ENCODE measurements at regions not wholly inside any gene's neighbourhood (a gene's known extent, or its start where the extent isn't known, plus 50 kb on each side); places are given as distances from the start of the nearest gene placed in this dataset.
"Not testable (repeated sequence)": the region's sequence is repeated elsewhere in the genome, so short reads cannot be mapped to it uniquely, and the experiment has no call there.

DNA sequence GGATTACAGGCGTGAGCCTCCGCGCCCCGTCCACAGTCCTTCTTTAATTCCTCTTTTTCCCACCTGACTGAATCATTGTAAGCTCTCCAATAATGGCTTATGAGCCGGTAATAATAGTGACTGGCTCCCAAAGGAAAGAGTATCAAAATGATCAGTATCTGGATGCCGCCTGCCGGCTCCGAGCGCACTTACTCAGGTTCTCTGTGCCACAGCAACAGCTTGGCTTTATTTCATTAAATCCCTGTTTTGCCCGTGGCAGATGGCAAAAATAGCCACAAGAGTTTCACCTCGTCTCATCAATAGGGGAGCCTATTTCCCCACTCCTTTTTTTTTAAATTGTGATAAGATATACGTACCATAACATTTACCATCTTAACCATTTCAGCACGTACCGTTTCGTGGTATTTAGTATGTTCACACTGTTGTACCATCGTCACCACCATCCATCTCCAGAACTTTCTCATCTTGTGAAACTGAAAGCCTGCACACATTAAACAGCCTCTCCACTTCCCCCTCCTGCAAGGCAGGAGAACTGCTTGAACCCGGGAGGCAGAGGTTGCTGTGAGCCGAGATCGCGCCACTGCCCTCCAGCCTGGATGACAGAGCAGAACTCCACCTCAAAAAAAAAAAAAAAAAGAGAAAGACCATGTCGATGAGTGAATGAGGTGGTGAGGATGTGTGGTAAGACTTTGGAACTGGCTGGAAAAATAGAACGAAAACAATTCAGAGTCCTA lies 80.7 kb upstream of the DLG1 start:
- no peak for DNase-seq (ENCODE audit: low spot score)
- intact Hi-C loops (cut with DNase I) = no loop called here
- no peak for ATAC-seq

DNA sequence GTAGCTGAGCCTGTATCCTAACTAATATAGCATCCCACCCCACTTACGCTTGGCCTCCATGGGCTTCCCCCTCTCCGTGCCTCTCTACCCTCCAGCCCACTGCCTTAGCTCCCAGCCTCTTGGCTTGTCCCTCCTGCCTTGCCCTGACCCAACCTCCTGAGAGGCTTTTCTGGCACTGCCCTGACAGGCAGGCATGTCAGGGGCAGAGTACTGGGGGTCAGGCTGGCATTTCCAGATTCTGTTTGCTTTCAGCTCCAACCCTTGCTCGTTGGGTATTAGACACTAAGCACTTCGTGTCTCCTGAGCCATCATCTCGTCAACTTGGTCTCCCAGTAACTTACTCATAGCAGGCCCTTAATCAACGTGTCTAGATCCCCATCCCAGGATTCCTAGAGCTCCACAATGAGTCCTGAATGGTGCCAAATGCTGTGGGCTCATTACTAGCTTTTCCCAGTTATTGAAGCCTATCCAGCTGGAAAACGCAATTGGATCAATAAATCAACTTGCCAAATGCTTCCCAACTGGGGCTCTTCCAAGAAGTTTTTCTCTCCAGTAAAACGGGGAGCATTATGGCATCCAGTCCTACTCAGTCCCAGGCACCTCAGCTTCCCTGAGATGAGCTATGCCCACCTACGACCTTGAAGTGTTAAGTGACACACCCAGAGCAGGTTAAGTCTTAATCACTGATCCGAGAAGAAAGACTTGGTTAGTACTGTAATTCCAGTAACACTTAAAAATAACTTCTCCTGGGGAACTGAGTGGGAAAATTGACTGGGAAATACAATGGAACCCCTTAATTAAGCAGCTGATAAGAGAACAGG lies 78.5 kb upstream of the DLG1 start:
- intact Hi-C loops (cut with DNase I) = no loop called here
- no peak for ATAC-seq
- DNase-seq (ENCODE audit: low spot score) = no peak

DNA sequence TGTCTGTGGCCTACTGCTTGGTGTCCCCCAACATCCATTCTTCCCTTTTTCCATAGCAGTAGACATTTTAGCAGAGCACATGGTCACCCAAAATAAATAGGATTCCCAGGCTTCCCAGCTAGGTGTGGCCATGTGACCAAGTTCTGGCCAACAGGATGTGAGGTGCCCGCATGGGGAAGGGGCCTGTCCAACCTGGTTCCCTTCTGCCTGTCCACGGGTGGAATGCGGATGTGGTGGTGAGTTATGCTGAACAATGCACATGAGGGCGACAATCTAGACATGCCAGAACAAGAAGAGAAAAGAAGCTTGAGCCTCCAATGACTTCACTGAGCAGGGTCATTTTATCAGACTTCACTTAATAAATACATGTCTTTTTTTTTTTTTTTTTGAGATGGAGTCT lies 77.6 kb upstream of the DLG1 start:
- ATAC-seq = no peak
- no peak for DNase-seq (ENCODE audit: low spot score)
- intact Hi-C loops (cut with DNase I) = no loop called here

DNA sequence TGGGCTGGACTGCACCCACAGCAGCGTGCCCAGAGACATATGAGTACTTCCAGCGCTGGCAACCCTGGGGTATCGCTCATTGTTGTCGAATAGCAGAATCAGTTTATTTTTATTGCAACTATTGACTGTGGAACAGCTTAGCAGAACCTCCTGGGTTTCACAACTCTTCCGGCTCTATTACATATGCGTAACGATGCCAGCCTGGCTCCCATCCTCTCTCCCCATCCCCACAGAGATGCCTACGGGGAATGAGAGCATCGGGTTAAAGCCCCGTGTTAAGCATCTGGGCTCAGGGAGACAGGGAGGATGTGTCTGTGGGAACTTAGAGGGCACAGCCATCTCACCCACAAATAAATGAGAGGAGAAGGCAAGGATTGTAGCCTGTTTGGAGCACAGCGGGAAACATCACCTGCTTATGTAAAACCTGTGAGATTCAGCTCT lies 76.6 kb upstream of the DLG1 start:
- DNase-seq (ENCODE audit: low spot score) (peak; percentile 27), ATAC-seq (no peak)
- intact Hi-C loops (cut with DNase I) = no loop called here

DNA sequence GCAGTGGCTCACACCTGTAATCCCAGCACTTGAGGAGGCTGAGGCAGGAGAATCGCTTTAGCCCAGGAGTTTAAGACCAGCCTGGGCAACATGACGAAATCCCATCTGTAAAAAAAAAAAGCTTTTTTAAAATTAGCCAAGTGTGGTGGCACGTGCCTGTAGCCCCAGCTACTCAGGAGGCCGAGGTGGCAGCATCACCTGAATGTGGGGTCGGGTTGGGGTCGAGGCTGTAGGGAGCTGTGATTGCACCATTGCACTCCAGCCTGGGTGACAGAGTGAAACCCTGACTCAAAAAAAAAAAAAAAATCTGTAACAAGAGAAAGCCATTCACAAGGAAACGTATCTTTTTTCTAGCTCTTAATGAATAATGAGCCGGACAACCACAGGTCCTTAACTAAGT lies 74.7 kb upstream of the DLG1 start:
- intact Hi-C loops (cut with DNase I) = no loop called here

DNA sequence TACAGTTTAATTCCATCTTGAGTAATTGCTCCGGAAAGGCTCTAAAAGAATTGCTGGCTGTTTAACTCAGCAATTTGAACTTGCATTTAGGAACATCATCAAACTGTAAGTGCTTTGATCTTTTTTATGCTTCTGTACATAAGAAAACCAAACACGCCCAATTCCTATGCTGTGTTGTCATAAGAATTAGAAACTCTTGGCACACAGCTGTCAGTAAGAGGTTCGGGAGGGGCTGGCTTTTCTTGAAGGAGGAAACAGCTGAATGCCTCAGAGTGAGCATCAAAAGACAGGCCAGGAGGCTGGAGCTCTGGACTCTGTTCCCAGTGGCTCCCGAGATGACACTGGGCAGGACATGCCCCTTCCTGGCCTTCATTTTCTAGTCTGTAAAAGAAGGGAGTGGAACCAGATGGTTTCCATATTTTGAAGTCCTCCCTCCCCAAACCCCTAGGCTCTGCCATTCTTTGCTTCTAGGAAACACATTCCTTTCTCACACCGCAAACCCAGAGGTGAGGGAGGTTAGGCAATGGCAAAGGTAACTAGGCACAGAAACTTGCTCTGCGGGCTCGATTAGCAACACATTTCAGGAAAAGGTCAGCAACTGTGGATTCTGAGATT lies 73.7 kb upstream of the DLG1 start:
- DNase-seq (ENCODE audit: low spot score) = peak; percentile 38
- intact Hi-C loops (cut with DNase I) = no loop called here
- peak; percentile 55 for ATAC-seq

More for the DNA sequence above, 74.7 kb upstream of the DLG1 start:
- no peak for DNase-seq (ENCODE audit: low spot score)
- ATAC-seq = no peak

DNA sequence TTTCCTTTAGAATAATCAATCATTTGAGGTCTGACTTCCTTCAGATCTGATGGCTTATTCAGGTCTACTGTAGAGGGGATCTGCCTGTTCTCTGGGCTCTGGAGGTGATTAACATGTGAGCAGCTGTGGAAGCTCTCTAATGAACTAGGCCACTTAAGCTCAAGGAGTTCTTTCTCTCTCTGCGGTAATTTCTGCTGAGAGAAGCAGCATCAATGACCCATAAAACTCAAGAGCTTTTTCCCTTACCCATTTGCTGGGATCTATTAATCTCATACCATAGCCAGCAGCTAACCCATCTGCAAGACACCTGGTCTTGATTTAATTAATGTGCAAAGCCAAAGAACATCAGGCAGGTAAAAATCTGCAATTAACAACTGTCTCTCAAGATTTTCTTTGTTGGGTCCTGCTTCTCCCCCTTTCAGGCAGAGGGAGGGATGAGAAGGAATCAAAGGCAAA lies 73.2 kb upstream of the DLG1 start:
- DNase-seq (ENCODE audit: low spot score) (no peak), ATAC-seq (peak; percentile 35)
- intact Hi-C loops (cut with DNase I) = no loop called here

DNA sequence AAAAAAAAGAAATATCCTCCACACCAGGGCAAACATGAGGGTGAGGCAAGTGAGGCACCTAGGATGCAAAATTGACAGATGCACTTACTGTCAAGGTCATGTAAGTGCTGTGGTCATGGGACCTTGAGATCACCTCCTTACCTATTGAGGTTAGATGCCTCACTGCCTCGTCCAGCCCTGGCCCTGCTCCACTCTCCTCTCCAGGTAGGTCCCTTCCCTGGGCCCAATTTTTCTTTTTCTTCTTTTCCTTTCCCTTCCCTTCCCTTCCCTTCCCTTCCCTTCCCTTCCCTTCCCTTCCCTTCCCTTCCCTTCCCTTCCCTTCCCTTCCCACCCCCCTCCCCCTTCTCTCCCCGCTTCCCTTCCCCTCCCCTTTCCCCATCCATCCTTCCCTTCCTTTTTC lies 71.1 kb upstream of the DLG1 start:
- DNase-seq (ENCODE audit: low spot score) (no peak), ATAC-seq (no peak)
- intact Hi-C loops (cut with DNase I) = no loop called here

DNA sequence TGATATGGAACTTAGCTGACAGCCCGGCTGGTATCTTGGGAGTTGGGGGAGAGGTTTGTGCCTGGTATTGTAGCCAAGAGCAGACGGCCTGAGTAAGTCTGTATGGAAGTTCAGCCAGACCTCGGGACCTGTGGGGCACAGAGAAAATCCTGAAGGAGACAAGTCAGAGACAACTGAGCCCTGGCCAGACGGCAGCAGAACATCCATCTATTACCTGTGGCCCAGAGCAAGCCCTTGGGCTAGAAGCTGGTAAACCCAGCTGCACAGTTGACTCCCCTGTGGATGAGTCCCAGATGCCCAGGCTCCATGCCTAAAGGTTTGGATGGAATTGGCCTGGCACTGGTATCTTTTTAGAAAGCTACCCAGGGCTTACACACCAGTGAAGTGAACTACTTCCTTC lies 70.4 kb upstream of the DLG1 start:
- intact Hi-C loops (cut with DNase I) = no loop called here
- ATAC-seq = no peak
- DNase-seq (ENCODE audit: low spot score) = no peak

DNA sequence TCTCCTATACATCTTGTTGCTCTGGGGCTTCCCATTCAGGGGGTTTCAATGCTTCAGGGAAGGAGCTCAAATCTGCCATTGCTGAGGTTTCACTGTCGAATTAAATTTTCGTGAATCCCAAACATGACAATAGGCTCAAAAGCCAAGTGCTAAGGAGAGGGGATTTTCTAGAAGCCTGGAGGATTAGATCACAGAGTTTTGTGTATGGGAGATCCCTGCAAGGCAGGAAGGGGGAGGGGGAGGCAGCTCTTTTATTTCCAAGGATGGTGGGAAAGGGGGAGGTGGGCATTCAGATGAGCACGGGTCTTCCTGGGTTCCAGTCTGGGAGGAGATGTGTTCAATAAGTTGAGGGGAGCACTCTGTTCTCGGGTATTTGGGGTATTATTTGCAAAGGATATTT lies 69.9 kb upstream of the DLG1 start:
- DNase-seq (ENCODE audit: low spot score) (no peak), ATAC-seq (no peak)
- intact Hi-C loops (cut with DNase I) = no loop called here

DNA sequence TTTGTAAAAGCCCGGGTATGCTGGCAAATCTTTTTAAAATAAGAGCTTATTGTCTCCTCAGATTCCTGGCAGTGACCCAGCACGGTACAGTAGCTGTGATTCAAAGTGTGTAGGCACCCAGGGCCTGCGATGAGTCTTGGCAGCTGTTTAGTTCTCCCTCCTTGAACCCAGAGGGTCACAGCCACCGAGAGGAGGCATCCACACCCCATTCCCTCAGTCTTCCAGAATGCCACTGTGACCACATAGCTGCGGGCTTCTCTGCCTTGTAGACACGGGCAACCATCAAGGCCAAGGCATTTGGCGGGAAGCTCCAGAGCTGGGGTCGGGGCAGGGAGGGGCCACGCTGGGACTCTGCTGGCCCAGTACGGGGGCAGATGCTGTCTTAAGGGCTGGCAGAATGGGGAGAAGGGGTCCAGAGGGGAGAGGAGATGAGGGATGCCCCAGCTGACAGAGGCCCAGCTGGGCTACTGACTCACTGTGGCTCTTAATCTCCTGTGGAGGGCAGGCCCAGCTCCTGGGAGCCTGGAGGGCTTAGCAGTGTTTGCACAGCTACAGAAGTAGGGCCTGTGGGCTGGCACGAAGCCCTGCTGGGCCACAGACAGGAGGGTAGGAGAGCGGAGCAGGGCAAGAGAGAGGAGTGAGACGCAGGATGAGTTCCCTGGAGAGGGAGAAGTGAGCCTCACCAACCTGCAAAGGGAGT lies 68.8 kb upstream of the DLG1 start:
- ATAC-seq (no peak), DNase-seq (ENCODE audit: low spot score) (no peak)
- intact Hi-C loops (cut with DNase I) = no loop called here

DNA sequence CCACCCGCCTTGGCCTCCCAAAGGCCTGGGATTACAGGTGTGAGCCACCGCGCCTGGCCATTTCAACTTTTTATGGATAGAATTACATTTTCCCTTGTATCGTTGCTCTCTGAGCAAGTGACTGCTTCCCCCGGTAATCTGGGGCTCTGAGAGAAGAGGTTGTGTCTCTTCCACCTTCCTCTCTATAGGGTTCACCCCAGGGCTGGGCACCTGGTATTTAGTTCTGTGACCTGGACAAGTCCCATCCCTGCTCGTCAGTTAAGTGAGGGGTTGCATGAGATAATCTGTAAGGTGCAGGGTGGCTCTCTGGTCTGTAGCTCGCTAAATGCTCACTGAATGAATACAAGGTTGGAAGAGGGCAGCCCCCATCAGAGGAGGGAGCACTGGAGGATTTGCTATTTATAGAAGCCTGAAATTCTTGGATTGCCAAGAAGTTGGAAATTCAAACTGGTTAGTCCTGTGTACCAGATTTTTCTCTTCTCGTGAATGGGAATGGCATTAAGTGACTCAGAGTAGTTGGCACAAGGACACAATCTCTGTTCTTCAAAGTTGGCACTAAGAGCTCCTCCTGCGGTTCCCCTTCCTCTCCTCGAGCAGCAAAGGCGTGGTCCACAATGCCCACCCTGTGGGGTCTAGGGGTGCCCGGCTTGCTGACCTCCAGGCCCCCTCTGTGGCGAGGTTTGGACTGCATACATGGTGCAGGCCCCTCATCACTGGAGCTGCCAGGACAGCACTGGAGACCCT lies 68.1 kb upstream of the DLG1 start:
- intact Hi-C loops (cut with DNase I) = no loop called here
- no peak for ATAC-seq
- no peak for DNase-seq (ENCODE audit: low spot score)

DNA sequence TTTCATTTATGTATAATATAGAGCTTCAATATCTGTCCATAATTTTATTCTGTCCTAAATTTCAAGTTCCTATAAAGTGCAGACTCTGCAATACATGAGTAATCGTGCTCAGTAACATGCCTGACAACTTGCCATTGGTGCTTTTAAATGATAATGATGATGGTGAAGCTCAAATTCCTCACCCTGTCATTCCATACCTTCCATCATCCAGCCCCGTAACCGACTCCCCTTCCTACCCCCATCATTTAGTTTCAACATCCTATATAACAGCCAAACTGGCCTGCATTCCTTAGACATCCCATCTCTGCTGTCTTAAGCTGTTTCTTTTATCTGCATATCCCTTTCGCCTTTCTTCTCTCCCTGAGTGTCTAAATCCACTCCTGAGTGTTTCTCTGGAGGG lies 67.2 kb upstream of the DLG1 start:
- ATAC-seq (no peak), DNase-seq (ENCODE audit: low spot score) (no peak)
- intact Hi-C loops (cut with DNase I) = no loop called here

DNA sequence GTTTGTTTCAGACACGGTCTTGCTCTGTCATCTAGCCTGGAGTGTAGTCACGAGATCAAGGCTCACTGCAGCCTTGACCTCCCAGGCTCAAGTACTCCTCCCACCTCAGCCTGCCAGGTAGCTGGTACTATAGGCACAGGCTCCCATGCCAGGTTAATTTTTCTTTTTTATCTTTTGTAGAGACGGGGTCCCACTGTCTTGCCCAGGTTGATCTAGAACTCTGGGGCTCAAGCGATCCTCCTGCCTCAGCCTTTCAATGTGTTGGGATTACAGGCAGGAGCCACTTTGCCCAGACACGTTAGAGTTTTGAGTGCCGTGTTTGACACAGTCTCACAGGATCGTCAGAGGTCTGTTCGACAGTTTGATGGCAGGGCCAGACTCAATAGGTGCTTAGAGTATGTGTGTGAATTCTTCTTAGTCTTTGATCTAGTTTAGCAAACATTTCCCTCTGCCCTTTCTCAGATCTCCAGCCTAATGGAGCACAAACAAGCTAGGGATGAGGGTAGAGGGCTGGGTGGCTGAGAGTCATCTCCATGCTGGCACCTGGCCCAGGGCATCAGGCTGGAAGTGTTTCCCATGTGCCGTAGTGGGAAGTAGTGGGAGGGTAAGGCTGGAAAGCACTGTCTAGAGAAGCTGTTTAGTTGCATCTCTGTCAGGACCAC lies 66.1 kb upstream of the DLG1 start:
- ATAC-seq (no peak), DNase-seq (ENCODE audit: low spot score) (peak; percentile 37)
- intact Hi-C loops (cut with DNase I) = no loop called here

DNA sequence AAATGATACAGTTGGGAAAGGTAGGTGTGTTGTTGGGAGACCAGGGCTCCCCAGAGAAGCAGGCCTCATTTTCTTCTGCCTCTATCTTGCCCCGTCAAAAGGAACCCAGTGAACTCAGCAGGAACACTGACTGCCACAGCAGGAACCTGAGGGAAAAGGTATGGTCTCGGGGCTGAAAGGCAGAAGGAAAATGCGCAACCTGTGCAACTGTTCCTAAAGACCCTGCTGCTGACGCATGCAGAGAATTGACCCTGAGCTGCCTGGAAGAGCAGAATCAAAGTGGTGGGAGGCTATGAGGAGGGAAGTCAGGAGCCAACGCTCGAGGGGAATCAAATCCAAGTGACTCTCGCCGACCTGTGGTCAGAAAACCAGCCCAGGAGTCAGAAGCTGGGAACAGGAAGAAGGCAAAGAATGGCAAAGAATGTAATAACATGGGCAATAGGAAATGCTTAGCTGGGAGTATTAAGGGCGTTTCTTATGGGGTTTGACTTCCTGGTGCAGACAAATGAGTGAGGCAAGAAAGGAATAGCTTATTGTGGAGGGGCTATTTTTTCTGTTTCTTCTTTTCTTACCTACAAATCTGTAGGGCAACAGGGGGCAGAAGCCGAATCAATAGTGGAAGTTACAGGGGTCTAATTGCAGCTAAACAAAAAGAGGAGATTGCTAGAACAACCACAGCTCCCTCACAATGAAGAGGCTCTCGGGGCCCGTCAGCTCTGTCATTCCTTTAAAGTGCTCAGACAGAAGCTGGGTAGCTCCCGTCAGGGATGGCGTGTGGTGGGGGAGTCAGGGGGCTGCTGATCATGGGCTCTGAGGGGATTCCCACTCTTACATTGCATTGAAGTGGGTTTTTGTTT lies 65.4 kb upstream of the DLG1 start:
- DNase-seq (ENCODE audit: low spot score) (peak; percentile 21), ATAC-seq (no peak)
- intact Hi-C loops (cut with DNase I) = no loop called here

DNA sequence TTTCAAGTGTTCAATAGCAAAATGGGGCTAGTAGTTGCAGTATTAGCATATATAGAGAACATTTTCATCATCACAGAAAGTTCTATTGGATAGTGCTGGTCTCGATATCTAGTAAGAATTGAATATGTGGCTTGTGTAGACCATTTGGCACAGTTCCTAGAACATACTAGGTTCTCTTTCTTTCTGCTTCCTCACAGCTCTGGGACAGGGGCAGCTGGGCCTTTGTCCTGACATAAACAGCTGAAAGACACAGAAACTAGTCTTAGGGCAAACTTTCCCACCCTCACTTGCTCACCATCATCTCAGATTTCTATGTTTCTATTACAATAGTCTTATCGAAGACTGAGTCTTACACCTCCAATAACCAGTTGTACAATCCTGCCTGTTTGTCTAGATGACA lies 63.7 kb upstream of the DLG1 start:
- intact Hi-C loops (cut with DNase I) = no loop called here
- no peak for ATAC-seq
- peak; percentile 6 for DNase-seq (ENCODE audit: low spot score)

DNA sequence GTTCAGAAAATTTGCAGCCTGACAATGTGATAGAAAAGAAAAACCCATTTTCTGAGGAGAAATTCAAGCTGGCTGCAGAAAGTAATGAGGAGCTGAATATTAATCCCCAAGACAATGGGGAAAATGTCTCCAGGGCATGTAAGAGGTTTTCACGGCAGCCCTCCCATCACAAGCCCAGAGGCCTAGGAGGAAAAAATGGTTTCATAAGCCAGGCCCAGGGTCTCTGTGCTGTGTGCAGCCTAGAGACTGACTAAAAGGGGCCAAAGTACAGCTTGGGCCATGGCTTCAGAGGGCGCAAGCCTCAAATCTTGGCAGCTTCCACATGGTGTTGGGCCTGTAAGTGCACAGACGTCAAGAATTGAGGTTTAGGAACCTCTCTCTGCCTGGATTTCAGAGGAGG lies 61.7 kb upstream of the DLG1 start:
- intact Hi-C loops (cut with DNase I); DNase-seq (ENCODE audit: low spot score); ATAC-seq: not testable (repeated sequence)

Measured in sciatic nerve (tissue), 2 donors.